22Rv1 (cell line): ENCODE measurements at regions not wholly inside any gene's neighbourhood (a gene's known extent, or its start where the extent isn't known, plus 50 kb on each side); places are given as distances from the start of the nearest gene placed in this dataset.

Experiments
- CTCF ChIP-seq: fragments of 450-650 bp; IDR thresholded peaks from 2 replicates; pipeline ENCODE4 v1.5.1; 2017; ENCODE audit warnings: mild to moderate bottlenecking
- ZFX ChIP-seq: fragments of 450-650 bp; IDR thresholded peaks from 2 replicates; pipeline ENCODE4 v1.6.1; 2017; ENCODE audit warnings: antibody characterized with exemption, borderline replicate concordance

- TF ChIP-seq CTCF, result no peak
- TF ChIP-seq ZFX, result no peak
These were observed 339.7 kb upstream of the PROX1 start for GRCh38 chr1:213647864-213648650.
